DND-41 (cell line): ENCODE measurements at regions not wholly inside any gene's neighbourhood (a gene's known extent, or its start where the extent isn't known, plus 50 kb on each side); places are given as distances from the start of the nearest gene placed in this dataset.

Experiments
- CTCF ChIP-seq: IDR thresholded peaks from 2 replicates; pipeline ENCODE4 v1.5.1; 2012; ENCODE audit warnings: borderline replicate concordance, low read length, moderate library complexity, mild to moderate bottlenecking; ENCODE audit not compliant: poor library complexity, severe bottlenecking; ENCODE audit errors: extremely low read depth
- EZH2 ChIP-seq: IDR thresholded peaks from 3 replicates; pipeline ENCODE4 v1.6.1; 2012; ENCODE audit warnings: borderline replicate concordance, low read depth, mild to moderate bottlenecking, moderate library complexity, low read length, inconsistent platforms; ENCODE audit not compliant: severe bottlenecking

- TF ChIP-seq CTCF = no peak
- TF ChIP-seq EZH2 = no peak
Measured at GRCh38 chr1:38539931-38540330, 319.6 kb downstream of the RRAGC start.
